ENCODE measurements at regions not wholly inside any gene's neighbourhood (a gene's known extent, or its start where the extent isn't known, plus 50 kb on each side); places are given as distances from the start of the nearest gene placed in this dataset.

DNA sequence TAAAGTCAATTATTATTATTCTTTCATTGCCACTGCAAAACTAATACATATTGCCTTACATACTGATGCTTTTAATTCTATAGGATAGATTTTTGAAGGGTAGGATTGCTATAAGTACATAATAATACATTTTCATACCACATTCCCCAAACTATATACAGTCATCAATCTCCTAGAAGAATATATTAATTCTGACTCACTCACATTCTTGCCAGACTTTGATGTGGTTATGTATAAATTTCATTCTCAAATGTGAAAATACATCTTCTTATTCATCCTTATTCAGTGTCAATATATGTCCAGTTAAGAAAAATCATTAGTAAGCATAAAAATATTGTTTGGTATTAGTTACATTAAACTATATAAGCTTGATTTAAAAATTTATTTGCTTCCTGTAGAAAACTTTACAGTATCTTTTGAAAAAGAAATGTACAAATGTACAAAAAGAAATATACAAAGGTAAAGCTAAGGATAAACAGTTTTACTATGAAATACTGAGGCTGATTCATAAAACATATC, 458.8 kb upstream of the CNTN5 start:
- no peak for DNase-seq (ENCODE audit: low read depth)
- TF ChIP-seq, protein P1, sequence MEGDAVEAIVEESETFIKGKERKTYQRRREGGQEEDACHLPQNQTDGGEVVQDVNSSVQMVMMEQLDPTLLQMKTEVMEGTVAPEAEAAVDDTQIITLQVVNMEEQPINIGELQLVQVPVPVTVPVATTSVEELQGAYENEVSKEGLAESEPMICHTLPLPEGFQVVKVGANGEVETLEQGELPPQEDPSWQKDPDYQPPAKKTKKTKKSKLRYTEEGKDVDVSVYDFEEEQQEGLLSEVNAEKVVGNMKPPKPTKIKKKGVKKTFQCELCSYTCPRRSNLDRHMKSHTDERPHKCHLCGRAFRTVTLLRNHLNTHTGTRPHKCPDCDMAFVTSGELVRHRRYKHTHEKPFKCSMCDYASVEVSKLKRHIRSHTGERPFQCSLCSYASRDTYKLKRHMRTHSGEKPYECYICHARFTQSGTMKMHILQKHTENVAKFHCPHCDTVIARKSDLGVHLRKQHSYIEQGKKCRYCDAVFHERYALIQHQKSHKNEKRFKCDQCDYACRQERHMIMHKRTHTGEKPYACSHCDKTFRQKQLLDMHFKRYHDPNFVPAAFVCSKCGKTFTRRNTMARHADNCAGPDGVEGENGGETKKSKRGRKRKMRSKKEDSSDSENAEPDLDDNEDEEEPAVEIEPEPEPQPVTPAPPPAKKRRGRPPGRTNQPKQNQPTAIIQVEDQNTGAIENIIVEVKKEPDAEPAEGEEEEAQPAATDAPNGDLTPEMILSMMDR (IDR thresholded peaks at IDR 0.05; ENCODE audit: control insufficient read depth, insufficient read depth, low read depth, low read length, missing control alignments): no peak
- no peak overlapping the region for H3K4me3 ChIP-seq (ENCODE audit: control insufficient read depth, low read depth, low read length)

DNA sequence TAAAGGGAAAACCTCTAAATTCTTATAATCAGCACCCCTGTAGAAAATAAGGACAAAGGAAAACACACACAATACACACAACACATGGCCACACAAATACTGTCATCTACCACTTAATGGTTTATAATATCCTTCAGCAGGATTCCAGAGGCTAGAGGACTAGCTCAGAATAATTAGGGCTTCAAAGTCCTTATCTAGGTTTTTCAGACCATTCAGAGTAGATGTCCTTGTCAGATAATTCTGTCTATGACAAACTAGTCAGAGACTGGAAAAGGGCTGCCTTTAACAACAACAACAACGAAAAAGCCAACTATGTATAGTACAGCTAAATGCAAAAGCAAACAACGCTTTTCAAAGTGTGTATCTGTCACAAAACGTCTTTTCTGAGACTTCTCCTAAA, 456.5 kb upstream of the CNTN5 start:
- TF ChIP-seq, protein P1 (IDR thresholded peaks at IDR 0.05; ENCODE audit: control insufficient read depth, insufficient read depth, low read depth, low read length, missing control alignments): no peak
- H3K4me3 ChIP-seq (ENCODE audit: control insufficient read depth, low read depth, low read length): no peak overlapping the region
- DNase-seq (ENCODE audit: low read depth): no peak

DNA sequence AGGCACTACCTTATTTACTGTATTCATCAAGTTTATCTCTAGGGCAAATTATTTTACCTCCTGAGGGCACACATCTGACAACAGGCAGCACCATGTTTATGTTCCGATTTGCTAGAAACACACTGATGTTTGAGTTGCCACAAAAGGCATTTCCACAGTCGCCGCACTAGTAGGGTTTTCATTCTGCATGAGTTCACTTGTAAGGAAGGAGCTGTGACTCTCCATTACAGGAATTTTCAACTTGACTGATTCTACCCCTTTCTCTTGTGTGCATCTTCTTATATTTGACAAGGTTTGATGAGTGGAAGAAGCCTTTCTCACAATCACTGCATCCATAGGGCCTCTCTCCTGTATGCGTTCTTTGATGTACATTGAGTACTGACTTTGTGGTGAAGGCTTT, 455.9 kb upstream of the CNTN5 start:
- no peak overlapping the region for H3K4me3 ChIP-seq (ENCODE audit: control insufficient read depth, low read depth, low read length)
- TF ChIP-seq, protein P1 (IDR thresholded peaks at IDR 0.05; ENCODE audit: control insufficient read depth, insufficient read depth, low read depth, low read length, missing control alignments): no peak
- DNase-seq (ENCODE audit: low read depth): no peak

DNA sequence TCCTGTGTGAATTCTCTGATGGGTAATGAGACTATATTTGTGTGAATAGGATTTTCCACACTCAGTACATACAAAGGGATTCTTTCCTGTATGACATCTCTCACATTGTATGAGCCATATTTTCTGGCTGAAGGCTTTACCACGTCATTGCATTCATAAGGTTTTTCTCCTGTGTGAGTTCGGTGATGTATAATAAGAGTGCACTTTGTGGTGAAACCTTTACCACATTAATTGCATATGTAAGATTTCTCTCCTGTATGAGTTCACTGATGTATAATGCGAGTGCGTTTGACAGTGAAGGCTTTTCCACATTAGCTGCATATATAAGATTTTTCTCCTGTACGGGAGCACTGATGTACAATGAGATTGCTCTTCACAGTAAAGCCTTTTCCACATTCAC, 455.4 kb upstream of the CNTN5 start:
- TF ChIP-seq, protein P1 (IDR thresholded peaks at IDR 0.05; ENCODE audit: control insufficient read depth, insufficient read depth, low read depth, low read length, missing control alignments): no peak
- H3K4me3 ChIP-seq (ENCODE audit: control insufficient read depth, low read depth, low read length): no peak overlapping the region
- no peak for DNase-seq (ENCODE audit: low read depth)

DNA sequence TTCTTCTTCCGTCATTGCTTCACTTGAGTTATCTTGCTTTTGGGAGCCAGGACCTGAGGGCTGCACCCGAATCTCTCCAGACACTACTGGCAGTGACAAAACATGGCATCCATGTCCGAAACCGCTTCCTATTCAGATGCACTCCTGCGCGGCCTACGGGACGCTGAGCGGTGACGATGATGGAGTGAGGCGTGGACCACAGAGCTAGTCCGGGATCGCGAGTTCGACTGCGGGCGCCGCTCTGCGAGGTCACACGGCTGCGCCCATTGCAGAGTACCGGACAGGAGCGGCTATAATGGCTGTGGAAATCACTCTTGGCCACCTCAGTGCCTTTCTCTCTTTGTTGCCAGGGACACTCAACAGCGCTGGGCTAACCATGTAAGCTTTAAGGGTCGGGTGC, 453.8 kb upstream of the CNTN5 start:
- no peak overlapping the region for H3K4me3 ChIP-seq (ENCODE audit: control insufficient read depth, low read depth, low read length)
- DNase-seq (ENCODE audit: low read depth): no peak
- TF ChIP-seq, protein P1 (IDR thresholded peaks at IDR 0.05; ENCODE audit: control insufficient read depth, insufficient read depth, low read depth, low read length, missing control alignments): no peak

DNA sequence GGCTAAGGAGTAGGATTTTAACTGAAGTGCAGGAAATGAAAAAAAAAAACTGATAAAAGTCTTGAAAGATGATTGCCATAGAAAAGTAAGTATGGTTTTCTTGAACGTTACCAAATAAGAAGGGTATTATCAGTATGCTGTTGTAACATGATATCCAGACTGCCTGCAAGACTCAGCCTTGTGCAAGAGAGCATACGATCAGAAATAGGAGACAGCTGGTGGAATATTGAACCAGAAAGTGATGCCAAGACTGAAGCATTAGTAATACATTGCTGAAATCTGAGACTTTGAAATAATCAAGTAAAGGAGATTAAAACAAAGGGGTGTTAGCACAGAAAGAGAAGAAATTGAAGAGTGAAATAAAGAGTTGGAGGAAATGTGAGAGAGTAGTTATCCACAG, 452.7 kb upstream of the CNTN5 start:
- TF ChIP-seq, protein P1 (IDR thresholded peaks at IDR 0.05; ENCODE audit: control insufficient read depth, insufficient read depth, low read depth, low read length, missing control alignments): no peak
- H3K4me3 ChIP-seq (ENCODE audit: control insufficient read depth, low read depth, low read length): no peak overlapping the region
- DNase-seq (ENCODE audit: low read depth): no peak

DNA sequence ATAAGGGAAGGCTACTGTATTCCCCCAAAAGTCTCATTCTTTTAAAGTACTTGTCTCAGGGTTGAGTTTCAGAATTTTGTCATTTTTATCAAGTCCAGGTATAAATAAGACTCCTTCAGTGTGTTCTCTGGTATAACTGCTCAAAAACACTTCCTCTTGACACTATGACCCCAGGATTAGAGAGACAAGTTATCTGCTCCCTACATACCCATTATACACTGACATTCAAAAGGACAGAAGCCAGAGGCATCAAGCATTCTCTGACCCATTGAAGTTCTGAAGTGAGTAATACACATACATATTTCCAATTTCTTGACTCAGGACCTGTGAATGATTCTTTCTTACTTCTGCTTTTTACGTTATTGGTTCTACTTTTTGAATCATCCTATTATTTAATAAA, 447.8 kb upstream of the CNTN5 start:
- H3K4me3 ChIP-seq (ENCODE audit: control insufficient read depth, low read depth, low read length): no peak overlapping the region
- no peak for DNase-seq (ENCODE audit: low read depth)
- TF ChIP-seq, protein P1 (IDR thresholded peaks at IDR 0.05; ENCODE audit: control insufficient read depth, insufficient read depth, low read depth, low read length, missing control alignments): no peak
